ENCODE measurements at regions not wholly inside any gene's neighbourhood (a gene's known extent, or its start where the extent isn't known, plus 50 kb on each side); places are given as distances from the start of the nearest gene placed in this dataset.
A peak's percentile ranks its signal among the peaks of the same experiment; 100 is the strongest.

DNA sequence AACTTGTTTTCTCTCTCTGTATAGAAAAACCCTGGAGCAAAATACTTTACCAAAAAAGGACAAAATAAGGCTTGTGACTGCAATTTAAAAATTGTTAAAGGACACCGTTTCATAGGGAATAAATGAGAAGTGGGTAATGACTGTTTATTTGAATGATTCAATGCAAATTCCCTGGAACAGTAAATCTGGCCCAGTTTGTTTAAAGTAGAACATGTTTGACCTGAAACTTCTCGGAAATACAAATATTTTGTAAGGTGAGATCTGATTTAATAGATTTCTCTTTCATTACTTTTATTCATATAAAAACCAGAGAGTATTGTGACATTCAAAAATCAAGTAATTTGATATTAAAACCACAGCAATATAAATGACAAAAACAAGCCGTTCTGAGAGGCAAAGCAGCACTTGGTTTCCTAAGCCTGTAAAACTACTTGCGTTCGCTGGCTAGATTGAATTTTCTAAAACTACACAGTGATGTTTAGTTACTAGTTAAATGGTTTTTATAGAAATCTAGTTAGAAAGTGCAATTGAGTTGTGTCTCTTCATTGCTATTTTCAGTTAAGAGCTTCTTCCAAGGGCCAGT, 76.8 kb upstream of the PITRM1 start:
- no peak for DNase-seq (ENCODE audit: low read depth in 2 of 3, low spot score in 2 of 3)

GRCh38 chr10:3248526-3249306, 76.1 kb upstream of the PITRM1 start:
- no peak for DNase-seq (ENCODE audit: low read depth in 2 of 3, low spot score in 2 of 3)

DNA sequence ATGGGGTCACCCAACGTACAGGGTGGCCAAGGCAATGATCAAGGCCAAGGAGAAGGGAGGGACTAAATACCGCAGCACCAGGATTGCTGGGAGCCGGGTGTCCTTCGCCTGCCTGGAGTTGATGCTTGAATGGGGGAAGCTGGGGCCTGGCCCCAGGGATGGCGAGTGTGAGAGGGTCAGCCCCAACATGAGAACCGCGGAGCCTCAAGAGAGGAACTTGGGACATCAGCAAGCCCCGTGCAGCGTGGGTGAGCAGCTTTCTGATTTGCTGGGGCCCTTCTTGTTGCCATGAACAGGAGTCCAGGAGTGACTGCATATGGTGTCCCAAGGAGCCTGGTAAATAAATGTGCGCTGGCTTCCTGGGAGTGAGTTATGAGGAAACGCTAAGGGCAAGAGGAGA, 72.8 kb upstream of the PITRM1 start:
- no peak for DNase-seq (ENCODE audit: low read depth in 2 of 3, low spot score in 2 of 3)

GRCh38 chr10:3241967-3242650, 69.5 kb upstream of the PITRM1 start:
- no peak for DNase-seq (ENCODE audit: low read depth in 2 of 3, low spot score in 2 of 3)

- DNase-seq (ENCODE audit: low read depth in 2 of 3, low spot score in 2 of 3), result no peak
Observed at GRCh38 chr10:3241274-3241921, 68.8 kb upstream of the PITRM1 start.

DNA sequence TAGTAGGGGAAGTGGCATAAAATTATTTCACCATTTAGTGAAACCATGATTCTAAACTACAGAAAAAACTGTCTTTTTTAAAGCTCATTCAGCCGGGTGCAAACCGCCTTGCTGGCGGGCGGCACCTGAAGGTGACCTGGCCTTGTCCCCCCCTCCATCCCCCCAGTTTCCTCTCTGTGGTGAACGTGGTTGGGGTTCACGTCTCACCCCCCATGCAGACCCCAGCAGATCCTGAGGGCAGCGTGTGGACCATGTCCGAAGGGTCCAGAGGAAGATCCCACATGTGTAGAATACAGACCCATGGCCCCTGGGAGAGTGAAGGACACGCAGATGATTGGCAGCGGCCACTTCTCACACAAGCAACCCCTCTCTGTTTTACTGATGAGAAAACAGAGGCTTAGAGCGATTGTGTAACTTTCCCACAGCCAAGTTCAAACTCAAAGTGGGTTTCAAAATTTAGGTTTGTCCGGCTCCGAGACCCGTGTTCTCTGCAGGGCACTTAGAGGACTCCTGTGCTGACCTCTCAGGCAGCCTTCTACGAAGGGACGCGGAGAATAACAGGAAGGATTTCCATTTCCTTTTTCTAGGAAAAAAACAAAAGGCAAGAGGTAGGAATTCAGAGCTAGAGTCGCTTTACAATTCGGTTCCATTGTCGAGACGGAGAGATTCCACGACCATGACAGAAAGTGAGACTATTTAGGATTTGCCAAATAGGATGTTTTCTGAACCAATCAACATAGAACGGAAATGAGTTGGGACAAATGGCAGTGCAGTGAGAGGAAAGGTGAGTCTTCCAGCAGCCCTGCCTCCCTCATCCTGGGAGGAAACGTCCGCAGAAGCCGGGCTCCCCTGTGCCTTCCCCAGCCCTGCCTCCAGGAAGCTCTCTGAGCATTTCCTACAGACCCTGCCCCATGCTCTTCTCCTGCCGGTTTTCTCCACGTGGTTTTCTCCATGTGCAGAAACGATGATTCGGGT, 67.6 kb upstream of the PITRM1 start:
- DNase-seq (ENCODE audit: low read depth in 2 of 3, low spot score in 2 of 3), result no peak

GRCh38 chr10:3239066-3239919, 66.7 kb upstream of the PITRM1 start:
- DNase-seq (ENCODE audit: low read depth in 2 of 3, low spot score in 2 of 3), result peak; percentile 29 to 41 (median 36)

DNA sequence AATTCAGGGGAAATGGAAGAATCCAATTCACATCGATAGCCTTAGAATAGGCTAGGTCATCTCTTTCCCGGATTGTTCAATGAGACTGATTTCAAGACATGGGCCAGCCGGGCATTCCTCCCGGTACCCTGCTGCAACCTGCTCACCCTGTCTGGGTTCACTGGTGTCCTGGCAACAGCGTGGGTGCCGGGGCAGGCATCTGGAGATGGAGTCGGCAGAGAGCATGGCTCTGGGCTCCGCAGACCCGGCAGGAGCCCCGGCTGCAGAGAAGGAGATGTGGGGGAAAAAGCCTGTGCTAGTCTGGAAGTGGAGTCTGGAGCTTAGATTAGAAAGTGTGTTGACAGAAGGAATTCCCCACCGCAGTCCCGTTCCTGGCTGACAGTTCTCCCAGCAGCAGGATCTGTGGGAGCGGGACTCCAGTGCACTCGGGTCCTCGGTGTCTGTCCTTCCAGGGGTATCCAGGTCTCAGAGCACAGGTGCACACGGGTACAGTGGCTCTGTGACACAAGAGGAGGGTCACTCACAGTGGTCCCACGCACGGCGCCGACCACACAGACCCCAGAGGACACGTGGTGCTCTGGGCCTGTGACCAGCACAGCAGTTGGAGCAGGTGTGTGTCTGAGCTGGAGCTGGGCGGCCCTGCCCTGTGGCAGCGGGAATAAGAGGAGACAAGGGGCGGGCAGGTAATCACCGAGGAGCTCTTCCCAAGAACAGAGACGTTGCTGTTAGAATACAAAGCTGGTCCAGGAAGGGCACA, 65.7 kb upstream of the PITRM1 start:
- DNase-seq (ENCODE audit: low read depth in 2 of 3, low spot score in 2 of 3), result no peak

DNA sequence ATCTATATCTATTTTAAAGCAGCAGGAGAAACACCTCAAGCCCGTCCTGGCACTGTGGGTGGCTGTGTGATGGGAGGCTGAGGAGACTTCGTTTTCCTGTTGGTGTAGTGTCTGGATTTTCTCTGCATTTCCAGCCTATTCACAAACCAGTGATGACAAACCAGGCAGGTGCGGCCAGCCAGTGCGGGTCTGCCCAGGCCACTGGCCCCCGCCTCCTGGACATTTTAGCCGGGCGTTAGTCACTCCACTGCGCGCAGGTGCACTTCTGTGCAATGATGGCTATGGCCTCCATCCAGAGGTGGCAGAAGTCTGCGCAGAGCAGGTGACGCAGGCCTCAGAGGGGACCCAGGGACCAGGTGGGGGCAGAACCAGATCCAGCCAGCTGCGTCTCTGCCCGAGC, 64.9 kb upstream of the PITRM1 start:
- DNase-seq (ENCODE audit: low read depth in 2 of 3, low spot score in 2 of 3), result no peak

GRCh38 chr10:3236644-3237404, 64.2 kb upstream of the PITRM1 start:
- DNase-seq (ENCODE audit: low read depth in 2 of 3, low spot score in 2 of 3), result no peak

- no peak for DNase-seq (ENCODE audit: low read depth in 2 of 3, low spot score in 2 of 3)
Observed at GRCh38 chr10:3235996-3236510, 63.5 kb upstream of the PITRM1 start.

GRCh38 chr10:3235395-3235794, 62.8 kb upstream of the PITRM1 start:
- DNase-seq (ENCODE audit: low read depth in 2 of 3, low spot score in 2 of 3), result no peak

GRCh38 chr10:3233486-3233990, 61.0 kb upstream of the PITRM1 start:
- DNase-seq (ENCODE audit: low read depth in 2 of 3, low spot score in 2 of 3), result no peak

GRCh38 chr10:3231951-3232730, 59.6 kb upstream of the PITRM1 start:
- DNase-seq (ENCODE audit: low read depth in 2 of 3, low spot score in 2 of 3), result no peak

- no peak for DNase-seq (ENCODE audit: low read depth in 2 of 3, low spot score in 2 of 3)
Observed at GRCh38 chr10:3229815-3230214, 57.2 kb upstream of the PITRM1 start.

DNA sequence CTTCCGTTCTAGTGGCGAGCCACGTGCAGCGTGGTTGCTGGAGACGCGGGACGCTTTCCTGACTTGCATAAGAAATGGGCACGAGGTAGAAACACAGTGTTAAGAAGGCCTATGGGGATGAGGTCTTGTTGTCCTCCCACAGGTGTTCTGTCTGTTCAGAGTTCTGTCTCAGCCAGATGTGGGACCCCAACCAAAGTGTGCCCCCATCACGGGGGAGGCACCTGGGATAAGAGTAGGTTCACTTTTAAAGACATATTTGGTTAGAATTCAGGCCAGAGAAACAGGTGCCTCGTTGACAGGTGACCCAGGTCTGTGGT, 56.0 kb upstream of the PITRM1 start:
- DNase-seq (ENCODE audit: low read depth in 2 of 3, low spot score in 2 of 3), result no peak

Measured in activated CD8-positive, alpha-beta memory T cell treated with anti-CD3 and anti-CD28 coated beads for 48 hours (primary cell).